Endodermal cell (in vitro differentiated cells): ENCODE measurements at regions not wholly inside any gene's neighbourhood (a gene's known extent, or its start where the extent isn't known, plus 50 kb on each side); places are given as distances from the start of the nearest gene placed in this dataset.

ENCODE experiments used
- DNase-seq: peaks from one replicate; pipeline ENCODE4 v3.0.0-alpha.2; 2017
- H3K27ac ChIP-seq: 2 replicates; pipeline ENCODE4 v1.5.1; 2013; ENCODE audit warnings: mild to moderate bottlenecking, low read depth, low read length, moderate library complexity
- H3K27me3 ChIP-seq: 2 replicates; pipeline ENCODE4 v1.6.1; 2013; ENCODE audit warnings: mild to moderate bottlenecking, low read length, moderate library complexity; ENCODE audit not compliant: insufficient read depth, control insufficient read depth, poor library complexity, severe bottlenecking
- H3K36me3 ChIP-seq: 2 replicates; pipeline ENCODE4 v1.7.0; 2013; ENCODE audit warnings: mild to moderate bottlenecking, low read length, moderate library complexity; ENCODE audit not compliant: control insufficient read depth, insufficient read depth
- H3K4me1 ChIP-seq: one replicate; pipeline ENCODE4 v1.7.0; 2013; ENCODE audit warnings: low read length; ENCODE audit not compliant: control insufficient read depth, insufficient read depth
- H3K4me3 ChIP-seq: 2 replicates; pipeline ENCODE4 v1.5.1; 2013; ENCODE audit warnings: mild to moderate bottlenecking, low read length, moderate library complexity
- H3K9ac ChIP-seq: 2 replicates; pipeline ENCODE4 v1.6.1; 2013; ENCODE audit warnings: mild to moderate bottlenecking, low read length, moderate library complexity; ENCODE audit not compliant: poor library complexity, severe bottlenecking; ENCODE audit errors: extremely low read depth
- H3K9me3 ChIP-seq: 2 replicates; pipeline ENCODE4 v1.6.1; 2013; ENCODE audit warnings: mild to moderate bottlenecking, low read length, moderate library complexity; ENCODE audit not compliant: control insufficient read depth
- H3K27ac Mint-ChIP-seq: 2 replicates; pipeline ENCODE4 v1.8.0; 2020; ENCODE audit warnings: mixed read lengths
- H3K27me3 Mint-ChIP-seq: 2 replicates; pipeline ENCODE4 v1.8.0; 2021; ENCODE audit warnings: mild to moderate bottlenecking, mixed read lengths; ENCODE audit not compliant: insufficient read depth
- H3K36me3 Mint-ChIP-seq: 2 replicates; pipeline ENCODE4 v1.8.0; 2020; ENCODE audit warnings: low read depth, mixed read lengths
- H3K4me1 Mint-ChIP-seq: 2 replicates; pipeline ENCODE4 v1.8.0; 2020; ENCODE audit warnings: mixed read lengths
- H3K4me3 Mint-ChIP-seq: 2 replicates; pipeline ENCODE4 v1.8.0; 2020; ENCODE audit warnings: mild to moderate bottlenecking, moderate library complexity, mixed read lengths
- H3K9me3 Mint-ChIP-seq: 2 replicates; pipeline ENCODE4 v1.8.0; 2020; ENCODE audit warnings: mild to moderate bottlenecking, mixed read lengths
- CTCF ChIP-seq: fragments of 200-600 bp; sonication (generic); conservative IDR thresholded peaks from 2 replicates; pipeline ENCODE4 v1.5.0; 2021; ENCODE audit warnings: antibody characterized with exemption, mild to moderate bottlenecking
- WGBS, 2 experiments: methylation state at CpG; one replicate each; pipeline versions ENCODE4 v1.1.5 to v1.1.7; 2013; ENCODE audit warnings: missing lambda C conversion rate in 2 of 2, mixed read lengths in 1 of 2; ENCODE audit not compliant: insufficient coverage in 1 of 2, insufficient read length in 1 of 2; 5-methylcytosine and 5-hydroxymethylcytosine counted together

- peaks cover 2% of the 10 kb centered on the region for H3K4me1 ChIP-seq
- Mint-ChIP-seq H3K27me3 (no peaks in the 10 kb centered on the region), H3K36me3 (no peaks in the 10 kb centered on the region), H3K27ac (no peak overlapping the region), H3K9me3 (no peaks in the 10 kb centered on the region), H3K4me3 (no peak overlapping the region), H3K4me1 (peaks cover 36% of the 10 kb centered on the region)
- H3K36me3 ChIP-seq = no peaks in the 10 kb centered on the region
- TF ChIP-seq CTCF = no peak
- no peak overlapping the region for H3K9ac ChIP-seq
- H3K9me3 ChIP-seq = no peaks in the 10 kb centered on the region
- 93 to 100% methylated on average over 4 to 5 of the region's 5 CpGs for WGBS, 2 experiments
- no peak overlapping the region for H3K27ac ChIP-seq
- no peak for DNase-seq
- no peak overlapping the region for H3K4me3 ChIP-seq
- H3K27me3 ChIP-seq = no peaks in the 10 kb centered on the region
Observed at GRCh38 chr16:51409001-51409675, 258.1 kb upstream of the SALL1 start.

GRCh38 chr16:51408357-51408756 lies 257.3 kb upstream of the SALL1 start:
- DNase-seq = no peak
- Histone ChIP-seq H3K9me3 (no peaks in the 10 kb centered on the region), H3K4me1 (peaks cover 2% of the 10 kb centered on the region), H3K9ac (no peak overlapping the region), H3K27ac (no peak overlapping the region), H3K36me3 (no peaks in the 10 kb centered on the region), H3K4me3 (no peak overlapping the region), H3K27me3 (no peaks in the 10 kb centered on the region)
- no peak overlapping the region for H3K27ac Mint-ChIP-seq
- no peaks in the 10 kb centered on the region for H3K27me3 Mint-ChIP-seq
- TF ChIP-seq CTCF = no peak
- H3K36me3 Mint-ChIP-seq = no peaks in the 10 kb centered on the region
- H3K9me3 Mint-ChIP-seq = no peaks in the 10 kb centered on the region
- H3K4me1 Mint-ChIP-seq = peaks cover 36% of the 10 kb centered on the region
- H3K4me3 Mint-ChIP-seq = no peak overlapping the region
- WGBS, 2 experiments = 76% methylated on average over 4 of the region's 4 CpGs; no CpG with 5 or more reads in 1 of the 2 experiments

GRCh38 chr16:51407921-51408320 lies 256.9 kb upstream of the SALL1 start:
- H3K27ac Mint-ChIP-seq = no peak overlapping the region
- peaks cover 35% of the 10 kb centered on the region for H3K4me1 Mint-ChIP-seq
- H3K36me3 ChIP-seq = no peaks in the 10 kb centered on the region
- H3K27me3 ChIP-seq = no peaks in the 10 kb centered on the region
- no peaks in the 10 kb centered on the region for H3K9me3 Mint-ChIP-seq
- H3K27me3 Mint-ChIP-seq = no peaks in the 10 kb centered on the region
- H3K9ac ChIP-seq = no peak overlapping the region
- no peaks in the 10 kb centered on the region for H3K9me3 ChIP-seq
- TF ChIP-seq CTCF = no peak
- peaks cover 2% of the 10 kb centered on the region for H3K4me1 ChIP-seq
- no peak overlapping the region for H3K27ac ChIP-seq
- 20 to 88% methylated on average over 1 of the region's 1 CpG for whole genome bisulfite sequencing, 2 experiments
- no peak for DNase-seq
- H3K4me3 Mint-ChIP-seq = no peak overlapping the region
- H3K36me3 Mint-ChIP-seq = no peaks in the 10 kb centered on the region
- no peak overlapping the region for H3K4me3 ChIP-seq
